ENCODE measurements at regions not wholly inside any gene's neighbourhood (a gene's known extent, or its start where the extent isn't known, plus 50 kb on each side); places are given as distances from the start of the nearest gene placed in this dataset.
A peak's percentile ranks its signal among the peaks of the same experiment; 100 is the strongest.

GRCh38 chr4:121526509-121526908, 145.7 kb upstream of the QRFPR start:
- no peak for DNase-seq (ENCODE audit: low spot score)

- no peak for DNase-seq (ENCODE audit: low spot score)
These were observed 138.5 kb upstream of the QRFPR start for GRCh38 chr4:121519236-121519838.

GRCh38 chr4:121517241-121517640, 136.4 kb upstream of the QRFPR start:
- DNase-seq (ENCODE audit: low spot score), result no peak

- DNase-seq (ENCODE audit: low spot score), result no peak
These were observed 133.6 kb upstream of the QRFPR start for GRCh38 chr4:121514443-121514842.

GRCh38 chr4:121510341-121510874, 129.6 kb upstream of the QRFPR start:
- DNase-seq (ENCODE audit: low spot score), result no peak

GRCh38 chr4:121485190-121485804, 104.5 kb upstream of the QRFPR start:
- no peak for DNase-seq (ENCODE audit: low spot score)

- DNase-seq (ENCODE audit: low spot score), result no peak
These were observed 103.8 kb upstream of the QRFPR start for GRCh38 chr4:121484633-121485032.

- no peak for DNase-seq (ENCODE audit: low spot score)
These were observed 99.0 kb upstream of the QRFPR start for GRCh38 chr4:121479808-121480207.

- DNase-seq (ENCODE audit: low spot score), result no peak
These were observed 96.7 kb upstream of the QRFPR start for GRCh38 chr4:121477480-121477879.

GRCh38 chr4:121477079-121477478, 96.3 kb upstream of the QRFPR start:
- DNase-seq (ENCODE audit: low spot score), result no peak

GRCh38 chr4:121472937-121473721, 92.3 kb upstream of the QRFPR start:
- no peak for DNase-seq (ENCODE audit: low spot score)

GRCh38 chr4:121464854-121465253, 84.0 kb upstream of the QRFPR start:
- no peak for DNase-seq (ENCODE audit: low spot score)

GRCh38 chr4:121462660-121463261, 81.9 kb upstream of the QRFPR start:
- DNase-seq (ENCODE audit: low spot score), result peak; percentile 57

GRCh38 chr4:121459026-121459425, 78.2 kb upstream of the QRFPR start:
- DNase-seq (ENCODE audit: low spot score), result no peak

- DNase-seq (ENCODE audit: low spot score), result no peak
These were observed 76.6 kb upstream of the QRFPR start for GRCh38 chr4:121457278-121457875.

- no peak for DNase-seq (ENCODE audit: low spot score)
These were observed 74.5 kb upstream of the QRFPR start for GRCh38 chr4:121455285-121455684.

GRCh38 chr4:121454251-121454979, 73.6 kb upstream of the QRFPR start:
- no peak for DNase-seq (ENCODE audit: low spot score)

GRCh38 chr4:121451310-121451709, 70.5 kb upstream of the QRFPR start:
- no peak for DNase-seq (ENCODE audit: low spot score)

GRCh38 chr4:121449416-121449815, 68.6 kb upstream of the QRFPR start:
- no peak for DNase-seq (ENCODE audit: low spot score)

GRCh38 chr4:121448231-121448630, 67.4 kb upstream of the QRFPR start:
- DNase-seq (ENCODE audit: low spot score), result no peak

- no peak for DNase-seq (ENCODE audit: low spot score)
These were observed 58.9 kb upstream of the QRFPR start for GRCh38 chr4:121439669-121440068.

Data from umbilical cord (tissue), 1 donor.